ENCODE measurements at regions not wholly inside any gene's neighbourhood (a gene's known extent, or its start where the extent isn't known, plus 50 kb on each side); places are given as distances from the start of the nearest gene placed in this dataset.

- H3K4me3 ChIP-seq (ENCODE audit: low read depth, low read length): no peak overlapping the region
- TF ChIP-seq CTCF (IDR thresholded peaks at IDR 0.05; ENCODE audit: insufficient read depth, low read depth, low read length): no peak
- DNase-seq (ENCODE audit: low read depth): no peak
Measured at GRCh38 chr2:239881031-239881471, 144.1 kb downstream of the NDUFA10 start.

- no peak for DNase-seq (ENCODE audit: low read depth)
- TF ChIP-seq CTCF (IDR thresholded peaks at IDR 0.05; ENCODE audit: insufficient read depth, low read depth, low read length): no peak
- no peak overlapping the region for H3K4me3 ChIP-seq (ENCODE audit: low read depth, low read length)
Measured at GRCh38 chr2:239880396-239880795, 144.7 kb downstream of the NDUFA10 start.

- TF ChIP-seq CTCF (IDR thresholded peaks at IDR 0.05; ENCODE audit: insufficient read depth, low read depth, low read length): no peak
- DNase-seq (ENCODE audit: low read depth): no peak
- no peak overlapping the region for H3K4me3 ChIP-seq (ENCODE audit: low read depth, low read length)
Measured at GRCh38 chr2:239879423-239880084, 145.6 kb downstream of the NDUFA10 start.

- no peak for DNase-seq (ENCODE audit: low read depth)
- no peak overlapping the region for H3K4me3 ChIP-seq (ENCODE audit: low read depth, low read length)
- no peak for TF ChIP-seq CTCF (IDR thresholded peaks at IDR 0.05; ENCODE audit: insufficient read depth, low read depth, low read length)
Measured at GRCh38 chr2:239878686-239879085, 146.5 kb downstream of the NDUFA10 start.

- no peak for TF ChIP-seq CTCF (IDR thresholded peaks at IDR 0.05; ENCODE audit: insufficient read depth, low read depth, low read length)
- DNase-seq (ENCODE audit: low read depth): no peak
- H3K4me3 ChIP-seq (ENCODE audit: low read depth, low read length): no peak overlapping the region
Measured at GRCh38 chr2:239876948-239877289, 148.2 kb downstream of the NDUFA10 start.

GRCh38 chr2:239876271-239876947 is 148.7 kb downstream of the NDUFA10 start:
- no peak for TF ChIP-seq CTCF (IDR thresholded peaks at IDR 0.05; ENCODE audit: insufficient read depth, low read depth, low read length)
- no peak overlapping the region for H3K4me3 ChIP-seq (ENCODE audit: low read depth, low read length)
- DNase-seq (ENCODE audit: low read depth): no peak
